M059J (cell line): ENCODE measurements at regions not wholly inside any gene's neighbourhood (a gene's known extent, or its start where the extent isn't known, plus 50 kb on each side); places are given as distances from the start of the nearest gene placed in this dataset.

Experiments used
- DNase-seq: peaks from one replicate; pipeline ENCODE4 v3.0.0-alpha.2; 2012; ENCODE audit warnings: low read depth

- DNase-seq, result no peak
Observed at GRCh38 chrX:20522420-20522819, 255.7 kb upstream of the RPS6KA3 start.

- peak; percentile 81 for DNase-seq
Observed at GRCh38 chrX:20521222-20521621, 254.5 kb upstream of the RPS6KA3 start.

GRCh38 chrX:20519826-20520225, 253.1 kb upstream of the RPS6KA3 start:
- DNase-seq, result no peak

- DNase-seq, result no peak
Observed at GRCh38 chrX:20519146-20519545, 252.4 kb upstream of the RPS6KA3 start.

- DNase-seq, result no peak
Observed at GRCh38 chrX:20517565-20517964, 250.9 kb upstream of the RPS6KA3 start.

GRCh38 chrX:20515841-20516461, 249.2 kb upstream of the RPS6KA3 start:
- peak; percentile 95 for DNase-seq

- peak; percentile 96 for DNase-seq
Observed at GRCh38 chrX:20514358-20514757, 247.6 kb upstream of the RPS6KA3 start.

GRCh38 chrX:20513185-20513584, 246.5 kb upstream of the RPS6KA3 start:
- peak; percentile 59 for DNase-seq

GRCh38 chrX:20511792-20512191, 245.1 kb upstream of the RPS6KA3 start:
- no peak for DNase-seq

GRCh38 chrX:20507901-20508620, 241.4 kb upstream of the RPS6KA3 start:
- peak; percentile 91 for DNase-seq

GRCh38 chrX:20506739-20507138, 240.0 kb upstream of the RPS6KA3 start:
- DNase-seq, result no peak

- DNase-seq, result no peak
Observed at GRCh38 chrX:20500949-20501348, 234.2 kb upstream of the RPS6KA3 start.

- DNase-seq, result no peak
Observed at GRCh38 chrX:20500171-20500865, 233.6 kb upstream of the RPS6KA3 start.

GRCh38 chrX:20499763-20500162, 233.1 kb upstream of the RPS6KA3 start:
- no peak for DNase-seq

- DNase-seq, result no peak
Observed at GRCh38 chrX:20498851-20499635, 232.3 kb upstream of the RPS6KA3 start.

- DNase-seq, result no peak
Observed at GRCh38 chrX:20495575-20495974, 228.9 kb upstream of the RPS6KA3 start.

- no peak for DNase-seq
Observed at GRCh38 chrX:20488473-20488872, 221.8 kb upstream of the RPS6KA3 start.

GRCh38 chrX:20487227-20487626, 220.5 kb upstream of the RPS6KA3 start:
- peak; percentile 56 for DNase-seq

- no peak for DNase-seq
Observed at GRCh38 chrX:20481632-20482031, 214.9 kb upstream of the RPS6KA3 start.

- no peak for DNase-seq
Observed at GRCh38 chrX:20479896-20480295, 213.2 kb upstream of the RPS6KA3 start.

GRCh38 chrX:20479048-20479447, 212.3 kb upstream of the RPS6KA3 start:
- no peak for DNase-seq

- no peak for DNase-seq
Observed at GRCh38 chrX:20477836-20478524, 211.3 kb upstream of the RPS6KA3 start.
